Left colon (tissue), 2 donors: ENCODE measurements at regions not wholly inside any gene's neighbourhood (a gene's known extent, or its start where the extent isn't known, plus 50 kb on each side); places are given as distances from the start of the nearest gene placed in this dataset.

ENCODE experiments used
- ATAC-seq: fragments of 200-7000 bp; cut with Tn5 transposase; one replicate; pipeline ENCODE4 v1.9.1; 2020; ENCODE audit warnings: mild to moderate bottlenecking, moderate library complexity
- DNase-seq, 2 donors: peaks; one replicate each; pipeline ENCODE4 v3.0.0-alpha.2; 2020
- intact Hi-C, 2 donors: fragments of 100-400 bp; cut with DNase I in 1 of 2; cut with micrococcal nuclease in 1 of 2; formaldehyde crosslinking; loops; one replicate each; pipeline versions ENCODE4 v1.11.2 to v1.14.0; 2022; cut with DNase I, micrococcal nuclease
- donor health status: DM: no; HTN: no; CAD: no.
- donor health status: DM: yes; HTN: yes; CAD: no.

- ATAC-seq (no peak), DNase-seq (no peak)
- intact Hi-C loops = no loop called here
These were observed 53.5 kb upstream of the TIPARP start for GRCh38 chr3:156620901-156621300.

DNA sequence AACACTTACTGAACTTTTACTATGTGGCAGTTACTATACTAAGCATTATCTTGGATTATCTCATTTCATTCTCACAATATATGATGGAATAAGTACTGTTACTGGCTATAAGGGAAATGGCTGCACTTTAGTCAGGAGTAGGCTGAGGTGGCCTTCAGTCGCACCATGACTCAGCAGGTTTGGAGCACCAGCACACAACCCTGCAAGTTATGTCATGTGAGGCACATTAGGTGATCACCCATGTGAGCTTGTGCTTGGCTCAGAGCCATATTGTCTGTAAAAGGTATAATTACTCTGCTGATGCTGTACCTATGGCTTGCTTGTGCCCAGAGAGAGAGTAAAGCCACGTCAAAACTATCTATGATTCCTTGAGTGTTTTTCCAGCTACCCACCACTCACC is 54.1 kb upstream of the TIPARP start:
- intact Hi-C loops = no loop called here
- ATAC-seq = peak; percentile 90
- peak in 1 of 2 donors; percentile 19 for DNase-seq

DNA sequence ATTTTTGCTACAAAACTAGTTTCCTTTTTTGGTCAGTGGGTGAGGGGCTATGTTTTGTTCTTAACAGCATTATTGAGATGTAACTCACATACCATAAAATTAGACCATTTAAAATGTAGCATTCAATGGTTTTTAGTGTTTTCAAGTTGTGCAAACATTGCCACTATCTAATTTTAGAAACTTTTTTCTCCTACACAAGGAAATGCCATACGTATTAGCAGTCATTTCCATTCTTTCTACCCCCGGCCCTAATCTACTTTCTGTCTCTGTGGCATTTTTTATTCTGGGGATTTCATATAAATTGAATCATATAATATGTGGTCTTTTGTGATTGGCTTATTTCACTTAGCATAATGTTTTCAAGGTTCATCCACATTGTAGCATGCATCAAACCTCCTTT is 55.0 kb upstream of the TIPARP start:
- DNase-seq (no peak), ATAC-seq (no peak)
- intact Hi-C loops = no loop called here

GRCh38 chr3:156617781-156618180 is 56.6 kb upstream of the TIPARP start:
- intact Hi-C loops = no loop called here
- DNase-seq (no peak), ATAC-seq (no peak)

DNA sequence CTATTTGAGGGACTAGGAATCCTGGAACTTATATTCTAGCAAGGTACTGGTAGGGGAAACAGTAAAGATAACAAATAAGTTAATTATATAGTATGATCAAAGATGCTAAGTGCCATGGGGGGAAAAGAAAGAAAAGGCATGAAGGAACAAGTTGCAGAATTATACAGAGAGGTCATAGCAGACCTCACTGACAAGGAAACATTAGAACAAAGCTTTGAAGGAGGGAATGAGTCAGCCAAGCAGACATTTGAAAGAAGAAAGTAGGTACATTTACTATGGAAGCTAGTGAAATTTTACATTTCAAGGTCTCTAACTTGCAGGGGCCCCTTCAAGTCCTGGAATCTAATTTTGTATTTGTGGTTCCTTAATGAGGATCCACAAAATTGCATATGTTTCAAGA is 57.2 kb upstream of the TIPARP start:
- intact Hi-C loops = no loop called here
- no peak for ATAC-seq
- DNase-seq = no peak

GRCh38 chr3:156615592-156616173 is 58.7 kb upstream of the TIPARP start:
- intact Hi-C loops = no loop called here
- no peak for ATAC-seq

GRCh38 chr3:156614642-156615511 is 59.5 kb upstream of the TIPARP start:
- DNase-seq (no peak), ATAC-seq (peak; percentile 81)
- intact Hi-C loops = no loop called here

More at GRCh38 chr3:156615592-156616173, 58.7 kb upstream of the TIPARP start:
- DNase-seq = no peak

- no peak for DNase-seq
- ATAC-seq = no peak
- intact Hi-C loops = no loop called here
These were observed 58.0 kb upstream of the SSR3 start for GRCh38 chr3:156612903-156613302.

GRCh38 chr3:156611870-156612494 is 57.1 kb upstream of the SSR3 start:
- no peak for DNase-seq
- intact Hi-C loops = no loop called here
- ATAC-seq = no peak

- intact Hi-C loops = no loop called here
- peak; percentile 37 for ATAC-seq
These were observed 55.2 kb upstream of the SSR3 start for GRCh38 chr3:156610154-156610553.

GRCh38 chr3:156609546-156609945 is 54.6 kb upstream of the SSR3 start:
- ATAC-seq (no peak), DNase-seq (no peak)
- intact Hi-C loops = no loop called here

More at GRCh38 chr3:156610154-156610553, 55.2 kb upstream of the SSR3 start:
- DNase-seq = no peak

- ATAC-seq = peak; percentile 39
- no peak for DNase-seq
- intact Hi-C loops = no loop called here
These were observed 53.9 kb upstream of the SSR3 start for GRCh38 chr3:156608601-156609514.

DNA sequence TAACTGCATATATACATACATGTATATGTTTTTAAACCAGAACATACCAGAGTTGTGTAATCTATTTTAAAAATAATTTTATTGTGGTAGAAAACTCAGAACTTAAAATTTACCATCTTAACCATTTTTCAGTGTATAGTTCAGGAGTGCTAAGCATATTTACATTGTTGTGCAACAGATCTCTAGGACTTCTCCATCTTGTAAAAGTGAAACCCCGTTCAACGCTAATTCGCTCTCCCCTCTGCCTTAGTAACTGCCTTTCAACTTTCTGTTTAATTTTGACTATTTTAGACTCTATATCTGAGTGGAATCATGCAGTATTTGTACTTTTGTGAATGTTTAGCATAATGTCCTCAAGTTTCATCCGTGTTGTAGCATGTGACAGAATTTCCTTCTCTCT is 51.8 kb upstream of the SSR3 start:
- intact Hi-C loops = no loop called here
- no peak for ATAC-seq
- DNase-seq = no peak

DNA sequence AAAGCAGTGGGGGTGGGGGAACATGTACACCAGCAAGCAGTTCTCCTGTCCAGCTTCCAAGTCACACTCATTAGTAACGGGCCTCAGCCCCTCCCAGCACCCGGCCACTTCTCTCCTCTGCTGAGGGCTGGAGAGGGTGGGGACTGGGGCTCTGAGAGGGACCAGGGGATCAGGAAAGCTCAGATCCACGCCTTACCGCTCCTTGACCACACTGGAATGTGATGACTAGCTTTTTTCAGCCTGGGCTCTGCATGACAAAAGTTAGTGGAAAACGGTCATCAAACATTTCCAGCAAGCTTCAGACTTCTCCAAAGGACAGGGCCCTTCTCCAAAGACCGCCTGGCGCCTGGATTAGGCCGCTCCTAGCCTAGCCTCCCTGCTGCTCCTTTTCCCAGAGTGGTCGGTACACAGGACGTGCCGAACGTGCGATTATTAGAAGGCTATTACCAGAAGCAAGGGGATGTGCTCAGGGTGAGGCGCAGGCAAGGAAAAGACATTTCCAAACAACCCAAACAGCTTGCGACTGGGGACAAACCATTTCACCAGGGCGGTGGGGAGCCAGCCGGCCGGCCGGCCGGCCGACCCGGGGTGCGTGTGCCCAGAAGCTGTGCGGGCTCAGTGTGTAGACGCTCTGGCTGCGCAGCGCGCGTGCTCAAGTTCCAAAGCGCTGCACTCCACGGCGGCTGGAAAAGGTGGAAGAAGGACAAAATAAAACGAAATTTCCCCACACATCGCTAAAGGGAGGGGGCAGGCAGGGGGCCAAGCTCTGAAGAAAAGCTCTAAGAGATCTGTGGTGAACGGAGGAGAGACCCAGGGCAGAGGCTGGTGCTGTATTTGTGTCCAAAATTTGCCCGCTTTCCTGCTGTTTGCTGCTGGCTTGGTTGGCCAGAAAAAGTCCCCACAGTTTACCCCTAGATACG is 51.0 kb upstream of the SSR3 start:
- intact Hi-C loops = no loop called here
- peak; percentile 34 for DNase-seq

GRCh38 chr3:156604642-156605144 is 49.8 kb upstream of the SSR3 start:
- DNase-seq = no peak
- intact Hi-C loops = no loop called here
- no peak for ATAC-seq

More for the DNA sequence above, 51.0 kb upstream of the SSR3 start:
- ATAC-seq = peak; percentile 74
